Upper lobe of left lung (tissue), 4 donors: ENCODE measurements at regions not wholly inside any gene's neighbourhood (a gene's known extent, or its start where the extent isn't known, plus 50 kb on each side); places are given as distances from the start of the nearest gene placed in this dataset.

Source experiments
- EP300 ChIP-seq, 4 donors: sonication (generic); formaldehyde crosslinking; IDR thresholded peaks; one replicate each; pipeline ENCODE4 v1.5.1; 2017; ENCODE audit warnings: antibody characterized with exemption in 4 of 4, control low read depth in 2 of 4
- POLR2A ChIP-seq, 4 donors: fragments of 450-650 bp; IDR thresholded peaks; one replicate each; pipeline ENCODE4 v1.5.1; 2016 to 2017; ENCODE audit warnings: antibody characterized with exemption in 4 of 4, mild to moderate bottlenecking in 2 of 4
- TF ChIP-seq, protein P1 (sequence below), 6 experiments: fragments of 450-650 bp in 4 of 6; fragments of 200-600 bp in 2 of 6; sonication (generic) in 2 of 6; IDR thresholded peaks; one replicate each; pipeline ENCODE4 v1.5.1; 2016 to 2019; ENCODE audit warnings: antibody characterized with exemption in 6 of 6

DNA sequence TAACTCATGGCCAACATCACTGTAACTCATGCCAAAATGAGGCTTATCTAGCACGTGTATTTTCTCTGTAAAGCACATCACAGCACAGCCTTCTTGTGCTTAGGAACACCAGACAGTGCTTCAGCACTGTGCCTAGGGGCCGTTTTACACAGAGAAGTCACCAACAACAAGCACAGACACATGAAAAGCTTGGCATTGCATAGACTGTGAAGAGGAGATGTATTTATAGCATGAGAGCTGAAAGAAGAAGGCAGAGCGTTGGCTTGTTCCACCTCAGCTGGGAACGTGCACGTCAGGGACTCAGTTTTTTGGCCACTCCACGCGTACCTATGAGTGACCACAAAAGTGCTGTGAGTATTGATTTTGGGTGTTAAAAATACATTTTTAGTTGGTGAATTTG lies 116.3 kb upstream of the SFRP2 start:
- TF ChIP-seq, protein P1, sequence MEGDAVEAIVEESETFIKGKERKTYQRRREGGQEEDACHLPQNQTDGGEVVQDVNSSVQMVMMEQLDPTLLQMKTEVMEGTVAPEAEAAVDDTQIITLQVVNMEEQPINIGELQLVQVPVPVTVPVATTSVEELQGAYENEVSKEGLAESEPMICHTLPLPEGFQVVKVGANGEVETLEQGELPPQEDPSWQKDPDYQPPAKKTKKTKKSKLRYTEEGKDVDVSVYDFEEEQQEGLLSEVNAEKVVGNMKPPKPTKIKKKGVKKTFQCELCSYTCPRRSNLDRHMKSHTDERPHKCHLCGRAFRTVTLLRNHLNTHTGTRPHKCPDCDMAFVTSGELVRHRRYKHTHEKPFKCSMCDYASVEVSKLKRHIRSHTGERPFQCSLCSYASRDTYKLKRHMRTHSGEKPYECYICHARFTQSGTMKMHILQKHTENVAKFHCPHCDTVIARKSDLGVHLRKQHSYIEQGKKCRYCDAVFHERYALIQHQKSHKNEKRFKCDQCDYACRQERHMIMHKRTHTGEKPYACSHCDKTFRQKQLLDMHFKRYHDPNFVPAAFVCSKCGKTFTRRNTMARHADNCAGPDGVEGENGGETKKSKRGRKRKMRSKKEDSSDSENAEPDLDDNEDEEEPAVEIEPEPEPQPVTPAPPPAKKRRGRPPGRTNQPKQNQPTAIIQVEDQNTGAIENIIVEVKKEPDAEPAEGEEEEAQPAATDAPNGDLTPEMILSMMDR (IDR thresholded peaks at IDR 0.05) = no peak
- TF ChIP-seq POLR2A (IDR thresholded peaks at IDR 0.05) (no peak), EP300 (IDR thresholded peaks at IDR 0.05) (no peak)
